ENCODE measurements at regions not wholly inside any gene's neighbourhood (a gene's known extent, or its start where the extent isn't known, plus 50 kb on each side); places are given as distances from the start of the nearest gene placed in this dataset.

GRCh38 chr12:63319386-63319785 is 168.4 kb upstream of the AVPR1A start:
- H2BK5ac ChIP-seq (ENCODE audit: insufficient read length, low read length), result no peak overlapping the region
- H3K36me3 Mint-ChIP-seq (ENCODE audit: insufficient read depth in 1 of 3, low read depth in 3 of 3), result no peaks in the 10 kb centered on the region
- no peak overlapping the region for H3K27ac ChIP-seq (ENCODE audit: insufficient read length, low read depth, low read length)
- H3K27me3 Mint-ChIP-seq (ENCODE audit: low read depth), result no peaks in the 10 kb centered on the region
- H3K14ac ChIP-seq (ENCODE audit: insufficient read depth, low read length), result no peak overlapping the region
- TF ChIP-seq CTCF (conservative IDR thresholded peaks at IDR 0.05), result peak; percentile 32; the same call in 1 of the 3 replicates
- H3K56ac ChIP-seq (ENCODE audit: insufficient read length, low read depth, low read length), result no peak overlapping the region
- no peak overlapping the region for H4K8ac ChIP-seq (replicated peaks; ENCODE audit: insufficient read length, low read depth, low read length)
- no peak overlapping the region for H3K27ac Mint-ChIP-seq
- no peaks in the 10 kb centered on the region for H3K27me3 ChIP-seq (ENCODE audit: insufficient read depth, low read length)
- no peaks in the 10 kb centered on the region for H3K79me2 ChIP-seq (ENCODE audit: insufficient read depth, low read length)
- no peaks in the 10 kb centered on the region for H3K9me3 ChIP-seq (ENCODE audit: control insufficient read depth, low read depth, low read length)
- H3K18ac ChIP-seq (ENCODE audit: insufficient read length, low read depth, low read length), result no peak overlapping the region
- no peaks in the 10 kb centered on the region; a peak in 2 of 5 replicates for H3K9me3 Mint-ChIP-seq
- H3K23me2 ChIP-seq (ENCODE audit: insufficient read length, low read depth, low read length, poor library complexity, severe bottlenecking), result no peaks in the 10 kb centered on the region
- no peaks in the 10 kb centered on the region for H4K20me1 ChIP-seq (ENCODE audit: control insufficient read depth, insufficient read depth, insufficient read length)
- H4K91ac ChIP-seq (ENCODE audit: insufficient read length, low read depth, low read length), result no peak overlapping the region
- no peak overlapping the region for H2AFZ ChIP-seq (ENCODE audit: low read length)
- no peak overlapping the region for H2BK12ac ChIP-seq (ENCODE audit: insufficient read length, low read depth, low read length)
- H2BK15ac ChIP-seq (ENCODE audit: low read depth, low read length), result no peak overlapping the region
- peaks cover 0 to 5% of the 10 kb centered on the region in 2 experiments; a peak in 1 of 4 replicates for H3K4me1 Mint-ChIP-seq
- H3K79me1 ChIP-seq (ENCODE audit: insufficient read depth, low read depth, low read length, poor library complexity, severe bottlenecking), result no peaks in the 10 kb centered on the region
- H2BK20ac ChIP-seq (ENCODE audit: low read depth, low read length, poor library complexity, severe bottlenecking), result no peak overlapping the region
- no peak for DNase-seq
- H2BK120ac ChIP-seq (ENCODE audit: low read depth, low read length, poor library complexity, severe bottlenecking), result no peak overlapping the region
- no peak overlapping the region for H3T11ph ChIP-seq (ENCODE audit: low read length)
- no peak overlapping the region for H3K4ac ChIP-seq (ENCODE audit: low read depth, low read length)
- H3K4me2 ChIP-seq (ENCODE audit: insufficient read depth, insufficient read length, low read length), result no peak overlapping the region
- no peaks in the 10 kb centered on the region for H3K4me1 ChIP-seq (ENCODE audit: insufficient read depth, low read length)
- no peak overlapping the region for H3K9ac ChIP-seq (ENCODE audit: extremely low read depth, insufficient read length, low read length)
- no peak overlapping the region for H3K4me3 Mint-ChIP-seq
- H4K5ac ChIP-seq (ENCODE audit: insufficient read length, low read depth, low read length), result no peak overlapping the region
- H2AK5ac ChIP-seq (ENCODE audit: insufficient read length, low read length), result no peak overlapping the region
- no peak overlapping the region for H3K23ac ChIP-seq (ENCODE audit: insufficient read length, low read depth, low read length)
